ENCODE measurements at regions not wholly inside any gene's neighbourhood (a gene's known extent, or its start where the extent isn't known, plus 50 kb on each side); places are given as distances from the start of the nearest gene placed in this dataset.
"Not testable (repeated sequence)": the region's sequence is repeated elsewhere in the genome, so short reads cannot be mapped to it uniquely, and the experiment has no call there.

GRCh38 chr20:28562510-28562898, 2695.0 kb upstream of the DEFB115 start:
- DNase-seq (ENCODE audit: low spot score), result no peak

GRCh38 chr20:28562899-28563521, 2694.5 kb upstream of the DEFB115 start:
- DNase-seq (ENCODE audit: low spot score), result not testable (repeated sequence)

- not testable (repeated sequence) for DNase-seq (ENCODE audit: low spot score)
Observed at GRCh38 chr20:28564024-28564423, 2693.4 kb upstream of the DEFB115 start.

GRCh38 chr20:28564688-28565463, 2692.6 kb upstream of the DEFB115 start:
- not testable (repeated sequence) for DNase-seq (ENCODE audit: low spot score)

- DNase-seq (ENCODE audit: low spot score), result peak; percentile 45
Observed at GRCh38 chr20:28575991-28576390, 2681.5 kb upstream of the DEFB115 start.

- DNase-seq (ENCODE audit: low spot score), result not testable (repeated sequence)
Observed at GRCh38 chr20:28591680-28592079, 2665.8 kb upstream of the DEFB115 start.

GRCh38 chr20:28593383-28593782, 2664.1 kb upstream of the DEFB115 start:
- not testable (repeated sequence) for DNase-seq (ENCODE audit: low spot score)

- DNase-seq (ENCODE audit: low spot score), result not testable (repeated sequence)
Observed at GRCh38 chr20:28594476-28594875, 2663.0 kb upstream of the DEFB115 start.

- DNase-seq (ENCODE audit: low spot score), result not testable (repeated sequence)
Observed at GRCh38 chr20:28602006-28602402, 2655.5 kb upstream of the DEFB115 start.

GRCh38 chr20:28602403-28603217, 2654.9 kb upstream of the DEFB115 start:
- DNase-seq (ENCODE audit: low spot score), result peak; percentile 93

- DNase-seq (ENCODE audit: low spot score), result not testable (repeated sequence)
Observed at GRCh38 chr20:28603218-28603577, 2654.3 kb upstream of the DEFB115 start.

- DNase-seq (ENCODE audit: low spot score), result no peak
Observed at GRCh38 chr20:28616354-28616753, 2641.1 kb upstream of the DEFB115 start.

- DNase-seq (ENCODE audit: low spot score), result not testable (repeated sequence)
Observed at GRCh38 chr20:28619956-28620651, 2637.4 kb upstream of the DEFB115 start.

GRCh38 chr20:28625112-28625511, 2632.4 kb upstream of the DEFB115 start:
- DNase-seq (ENCODE audit: low spot score), result peak; percentile 29

GRCh38 chr20:28640831-28641230, 2616.6 kb upstream of the DEFB115 start:
- DNase-seq (ENCODE audit: low spot score), result not testable (repeated sequence)

Measured in RKO (cell line).